ENCODE measurements at regions not wholly inside any gene's neighbourhood (a gene's known extent, or its start where the extent isn't known, plus 50 kb on each side); places are given as distances from the start of the nearest gene placed in this dataset.
"Not testable (repeated sequence)": the region's sequence is repeated elsewhere in the genome, so short reads cannot be mapped to it uniquely, and the experiment has no call there.

GRCh38 chr10:78231939-78232338 lies 198.3 kb downstream of the RPS24 start:
- DNase-seq (ENCODE audit: extremely low read depth, low read depth, low spot score): no peak

- no peak for DNase-seq (ENCODE audit: extremely low read depth, low read depth, low spot score)
Measured at GRCh38 chr10:78236416-78237015, 202.9 kb downstream of the RPS24 start.

- not testable (repeated sequence) for DNase-seq (ENCODE audit: extremely low read depth, low read depth, low spot score)
Measured at GRCh38 chr10:78237951-78238350, 204.3 kb downstream of the RPS24 start.

GRCh38 chr10:78247266-78247665 lies 213.6 kb downstream of the RPS24 start:
- no peak for DNase-seq (ENCODE audit: extremely low read depth, low read depth, low spot score)

- no peak for DNase-seq (ENCODE audit: extremely low read depth, low read depth, low spot score)
Measured at GRCh38 chr10:78247821-78248220, 214.2 kb downstream of the RPS24 start.

GRCh38 chr10:78248651-78249464 lies 215.2 kb downstream of the RPS24 start:
- DNase-seq (ENCODE audit: extremely low read depth, low read depth, low spot score): no peak

GRCh38 chr10:78249690-78250089 lies 216.0 kb downstream of the RPS24 start:
- DNase-seq (ENCODE audit: extremely low read depth, low read depth, low spot score): no peak

- DNase-seq (ENCODE audit: extremely low read depth, low read depth, low spot score): no peak
Measured at GRCh38 chr10:78250313-78251015, 216.8 kb downstream of the RPS24 start.

- no peak for DNase-seq (ENCODE audit: extremely low read depth, low read depth, low spot score)
Measured at GRCh38 chr10:78251016-78251385, 217.3 kb downstream of the RPS24 start.

GRCh38 chr10:78252286-78252685 lies 218.6 kb downstream of the RPS24 start:
- DNase-seq (ENCODE audit: extremely low read depth, low read depth, low spot score): no peak

GRCh38 chr10:78253063-78253853 lies 219.6 kb downstream of the RPS24 start:
- DNase-seq (ENCODE audit: extremely low read depth, low read depth, low spot score): no peak

GRCh38 chr10:78254013-78254412 lies 220.3 kb downstream of the RPS24 start:
- DNase-seq (ENCODE audit: extremely low read depth, low read depth, low spot score): no peak

- DNase-seq (ENCODE audit: extremely low read depth, low read depth, low spot score): no peak
Measured at GRCh38 chr10:78255214-78255613, 221.6 kb downstream of the RPS24 start.

GRCh38 chr10:78255796-78256638 lies 222.4 kb downstream of the RPS24 start:
- DNase-seq (ENCODE audit: extremely low read depth, low read depth, low spot score): peak; percentile 89

- DNase-seq (ENCODE audit: extremely low read depth, low read depth, low spot score): no peak
Measured at GRCh38 chr10:78258323-78259030, 224.8 kb downstream of the RPS24 start.

- DNase-seq (ENCODE audit: extremely low read depth, low read depth, low spot score): no peak
Measured at GRCh38 chr10:78259391-78259790, 225.7 kb downstream of the RPS24 start.

- no peak for DNase-seq (ENCODE audit: extremely low read depth, low read depth, low spot score)
Measured at GRCh38 chr10:78260141-78260540, 226.5 kb downstream of the RPS24 start.

- DNase-seq (ENCODE audit: extremely low read depth, low read depth, low spot score): no peak
Measured at GRCh38 chr10:78260680-78261079, 227.0 kb downstream of the RPS24 start.

GRCh38 chr10:78261291-78261690 lies 227.6 kb downstream of the RPS24 start:
- DNase-seq (ENCODE audit: extremely low read depth, low read depth, low spot score): no peak

- DNase-seq (ENCODE audit: extremely low read depth, low read depth, low spot score): no peak
Measured at GRCh38 chr10:78262860-78263259, 229.2 kb downstream of the RPS24 start.
